GM21360 (cell line): ENCODE measurements at regions not wholly inside any gene's neighbourhood (a gene's known extent, or its start where the extent isn't known, plus 50 kb on each side); places are given as distances from the start of the nearest gene placed in this dataset.
A peak's percentile ranks its signal among the peaks of the same experiment; 100 is the strongest.

Source experiments
- ATAC-seq: cut with Tn5 transposase; IDR thresholded peaks from one replicate; pipeline ENCODE4 v1.9.1; 2021; ENCODE audit warnings: mild to moderate bottlenecking, moderate library complexity; ENCODE audit not compliant: unreplicated experiment

GRCh38 chr1:199151634-199152425 is 513.0 kb downstream of the PTPRC start:
- ATAC-seq = no peak

- no peak for ATAC-seq
Observed at GRCh38 chr1:199152676-199153075, 513.8 kb downstream of the PTPRC start.

- ATAC-seq = no peak
Observed at GRCh38 chr1:199155166-199156019, 516.6 kb downstream of the PTPRC start.

- ATAC-seq = no peak
Observed at GRCh38 chr1:199157494-199157893, 518.7 kb downstream of the PTPRC start.

- no peak for ATAC-seq
Observed at GRCh38 chr1:199160521-199161318, 521.9 kb downstream of the PTPRC start.

- no peak for ATAC-seq
Observed at GRCh38 chr1:199161319-199161680, 522.5 kb downstream of the PTPRC start.

GRCh38 chr1:199161766-199162303 is 523.0 kb downstream of the PTPRC start:
- no peak for ATAC-seq

- no peak for ATAC-seq
Observed at GRCh38 chr1:199163267-199163666, 524.4 kb downstream of the PTPRC start.

GRCh38 chr1:199163670-199164069 is 524.8 kb downstream of the PTPRC start:
- no peak for ATAC-seq

- ATAC-seq = no peak
Observed at GRCh38 chr1:199167460-199167859, 528.6 kb downstream of the PTPRC start.

GRCh38 chr1:199168888-199169585 is 530.2 kb downstream of the PTPRC start:
- ATAC-seq = no peak

GRCh38 chr1:199170711-199171110 is 531.9 kb downstream of the PTPRC start:
- no peak for ATAC-seq

GRCh38 chr1:199172171-199173124 is 533.6 kb downstream of the PTPRC start:
- peak; percentile 0 for ATAC-seq

GRCh38 chr1:199173356-199173755 is 534.5 kb downstream of the PTPRC start:
- peak; percentile 95 for ATAC-seq

GRCh38 chr1:199174336-199174735 is 535.5 kb downstream of the PTPRC start:
- ATAC-seq = no peak

- ATAC-seq = no peak
Observed at GRCh38 chr1:199176713-199177112, 537.9 kb downstream of the PTPRC start.

GRCh38 chr1:199177241-199177640 is 538.4 kb downstream of the PTPRC start:
- no peak for ATAC-seq

- ATAC-seq = no peak
Observed at GRCh38 chr1:199178646-199179045, 539.8 kb downstream of the PTPRC start.

GRCh38 chr1:199182186-199182843 is 543.5 kb downstream of the PTPRC start:
- no peak for ATAC-seq
